Colonic mucosa (tissue), 4 donors: ENCODE measurements at regions not wholly inside any gene's neighbourhood (a gene's known extent, or its start where the extent isn't known, plus 50 kb on each side); places are given as distances from the start of the nearest gene placed in this dataset.
A peak's percentile ranks its signal among the peaks of the same experiment; 100 is the strongest.

ENCODE experiments used
- DNase-seq: peaks from one replicate; pipeline ENCODE4 v3.0.0-alpha.2; 2020
- H3K27ac ChIP-seq: fragments of 200-600 bp; one replicate; pipeline ENCODE4 v1.8.0; 2021
- H3K27me3 ChIP-seq: fragments of 200-600 bp; one replicate; pipeline ENCODE4 v1.8.0; 2021
- H3K36me3 ChIP-seq: fragments of 200-600 bp; one replicate; pipeline ENCODE4 v1.8.0; 2021
- H3K4me1 ChIP-seq: fragments of 200-600 bp; one replicate; pipeline ENCODE4 v1.8.0; 2021; ENCODE audit warnings: mild to moderate bottlenecking
- H3K4me3 ChIP-seq: fragments of 200-600 bp; one replicate; pipeline ENCODE4 v1.8.0; 2021
- H3K9ac ChIP-seq, 2 donors: one replicate each; pipeline ENCODE4 v1.7.0; 2013; ENCODE audit warnings: control low read depth in 2 of 2, low read depth in 2 of 2, low read length in 2 of 2
- H3K9me3 ChIP-seq: fragments of 200-600 bp; one replicate; pipeline ENCODE4 v1.8.0; 2021
- intact Hi-C: fragments of 100-400 bp; cut with DNase I; formaldehyde crosslinking; loops from one replicate; pipeline ENCODE4 v1.14.1; 2022
- TF ChIP-seq, protein P1 (sequence below): fragments of 200-600 bp; IDR thresholded peaks from one replicate; pipeline ENCODE4 v1.8.0; 2022; ENCODE audit warnings: antibody characterized with exemption, mild to moderate bottlenecking
- donor health status: healthy.
- donor health status: DM: no; HTN: no; CAD: no.
- donor health status: DM: no; HTN: no; CAD: no.

DNA sequence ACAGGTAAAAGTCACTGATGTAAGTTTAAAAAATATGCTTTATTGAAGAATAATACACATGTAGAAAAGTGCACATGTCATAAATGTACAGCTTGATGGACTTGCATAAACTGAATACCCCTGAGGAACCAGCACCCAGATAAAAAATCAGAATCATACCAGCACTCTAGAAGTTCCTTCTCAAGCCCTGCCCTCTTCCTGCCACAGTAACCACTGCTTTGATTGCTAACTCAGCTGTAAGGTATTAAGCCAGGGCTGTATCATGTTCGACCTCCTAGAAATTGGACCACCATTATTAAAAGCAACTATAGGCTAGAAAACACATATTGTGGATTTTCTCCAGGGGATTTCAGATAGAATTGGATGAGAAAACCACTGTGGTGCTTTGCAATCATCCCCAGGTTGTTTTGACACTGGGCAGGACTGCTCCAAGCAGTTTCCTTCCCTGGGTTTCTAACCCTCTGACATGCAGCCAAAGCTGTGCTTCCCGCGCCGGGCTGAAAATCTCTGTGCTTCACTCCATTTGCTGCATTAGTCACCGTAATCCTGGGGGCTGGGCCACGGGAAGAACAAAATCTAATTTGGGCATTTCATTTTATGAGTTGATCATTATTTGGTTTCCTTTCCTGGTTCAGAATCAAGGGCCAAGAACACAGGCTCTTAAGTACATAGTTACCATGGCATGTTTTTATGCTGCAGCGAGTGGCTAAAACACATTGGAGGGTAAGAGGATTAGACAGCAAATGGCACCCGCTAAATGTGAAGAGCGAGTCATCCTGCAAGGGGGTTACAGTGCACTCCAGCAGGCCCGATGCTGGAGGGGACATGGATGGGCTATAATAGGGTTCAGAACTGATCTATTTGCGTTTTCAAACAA is 139.4 kb upstream of the IL12B start:
- Histone ChIP-seq H3K9ac (no peak overlapping the region), H3K27me3 (no peaks in the 10 kb centered on the region), H3K4me1 (no peaks in the 10 kb centered on the region), H3K9me3 (no peaks in the 10 kb centered on the region), H3K4me3 (no peak overlapping the region), H3K27ac (no peak overlapping the region), H3K36me3 (no peaks in the 10 kb centered on the region)
- intact Hi-C loops = no loop called here
- no peak for DNase-seq
- TF ChIP-seq, protein P1, sequence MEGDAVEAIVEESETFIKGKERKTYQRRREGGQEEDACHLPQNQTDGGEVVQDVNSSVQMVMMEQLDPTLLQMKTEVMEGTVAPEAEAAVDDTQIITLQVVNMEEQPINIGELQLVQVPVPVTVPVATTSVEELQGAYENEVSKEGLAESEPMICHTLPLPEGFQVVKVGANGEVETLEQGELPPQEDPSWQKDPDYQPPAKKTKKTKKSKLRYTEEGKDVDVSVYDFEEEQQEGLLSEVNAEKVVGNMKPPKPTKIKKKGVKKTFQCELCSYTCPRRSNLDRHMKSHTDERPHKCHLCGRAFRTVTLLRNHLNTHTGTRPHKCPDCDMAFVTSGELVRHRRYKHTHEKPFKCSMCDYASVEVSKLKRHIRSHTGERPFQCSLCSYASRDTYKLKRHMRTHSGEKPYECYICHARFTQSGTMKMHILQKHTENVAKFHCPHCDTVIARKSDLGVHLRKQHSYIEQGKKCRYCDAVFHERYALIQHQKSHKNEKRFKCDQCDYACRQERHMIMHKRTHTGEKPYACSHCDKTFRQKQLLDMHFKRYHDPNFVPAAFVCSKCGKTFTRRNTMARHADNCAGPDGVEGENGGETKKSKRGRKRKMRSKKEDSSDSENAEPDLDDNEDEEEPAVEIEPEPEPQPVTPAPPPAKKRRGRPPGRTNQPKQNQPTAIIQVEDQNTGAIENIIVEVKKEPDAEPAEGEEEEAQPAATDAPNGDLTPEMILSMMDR = no peak

DNA sequence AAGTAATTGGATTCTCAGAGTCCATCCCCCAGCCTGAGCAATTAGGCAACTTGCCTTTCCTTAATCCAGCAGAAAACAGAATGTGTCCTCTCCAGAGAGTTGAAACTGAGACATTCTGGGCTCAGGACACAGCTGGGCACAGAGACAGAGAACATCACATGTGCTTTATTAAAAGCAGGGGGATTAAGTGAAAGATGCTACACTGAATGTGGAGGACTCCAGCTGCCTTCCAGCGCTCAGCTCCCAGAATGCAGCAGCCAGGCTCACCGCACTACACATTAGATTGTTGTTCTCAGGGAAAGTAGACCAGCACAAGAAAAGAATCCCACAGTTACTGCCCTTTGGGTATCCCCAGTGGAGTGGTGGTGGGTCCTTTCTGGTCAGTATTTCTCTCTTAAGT is 141.6 kb upstream of the IL12B start:
- Histone ChIP-seq H3K27me3 (no peaks in the 10 kb centered on the region), H3K36me3 (no peaks in the 10 kb centered on the region), H3K4me3 (no peak overlapping the region), H3K9ac (no peak overlapping the region), H3K27ac (no peak overlapping the region), H3K9me3 (no peaks in the 10 kb centered on the region), H3K4me1 (no peaks in the 10 kb centered on the region)
- intact Hi-C loops = no loop called here
- DNase-seq = peak; percentile 34
- TF ChIP-seq, protein P1 = no peak

DNA sequence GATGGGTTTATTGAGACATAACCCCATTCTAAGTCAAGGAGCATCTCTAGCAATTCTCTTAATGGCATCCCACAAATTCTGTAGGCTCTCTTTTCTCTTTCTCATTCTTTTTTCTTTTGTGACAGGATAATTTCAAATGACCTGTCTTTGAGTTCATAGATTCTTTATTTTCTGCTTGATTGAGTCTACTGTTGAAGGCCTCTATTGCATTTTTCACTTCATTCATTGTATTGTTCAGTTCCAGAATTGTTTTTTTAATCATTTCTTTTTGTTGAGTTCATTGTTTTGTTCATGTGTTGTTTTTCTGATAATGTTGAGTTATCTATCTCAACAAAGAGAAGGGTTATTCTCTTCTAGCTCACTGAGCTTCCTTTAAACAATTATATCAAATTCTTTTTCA is 144.7 kb upstream of the IL12B start:
- Histone ChIP-seq H3K27me3 (no peaks in the 10 kb centered on the region), H3K9me3 (no peaks in the 10 kb centered on the region), H3K9ac (no peak overlapping the region), H3K27ac (no peak overlapping the region), H3K4me3 (no peak overlapping the region), H3K36me3 (no peaks in the 10 kb centered on the region), H3K4me1 (no peaks in the 10 kb centered on the region)
- DNase-seq = no peak
- intact Hi-C loops = no loop called here
- TF ChIP-seq, protein P1 = no peak

DNA sequence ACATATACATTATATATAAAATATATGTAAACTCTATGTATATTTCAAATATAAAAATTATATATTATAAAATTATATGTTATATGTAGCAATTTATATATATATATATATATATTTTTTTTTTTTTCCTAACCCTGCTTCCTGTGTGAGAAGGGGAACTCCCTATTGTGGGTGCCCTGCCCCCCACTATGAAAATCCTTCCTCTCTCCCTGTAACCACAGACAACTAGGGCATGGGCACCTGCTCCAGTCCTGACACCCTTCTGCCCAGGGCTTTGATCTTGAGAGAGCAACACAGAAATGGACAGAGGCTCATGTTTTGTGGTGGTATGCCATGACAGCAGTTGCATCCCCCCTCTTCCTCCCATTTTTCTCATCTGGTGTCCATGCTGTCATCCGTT is 148.7 kb upstream of the IL12B start:
- intact Hi-C loops = no loop called here
- no peaks in the 10 kb centered on the region for H3K27me3 ChIP-seq
- TF ChIP-seq, protein P1 = no peak

DNA sequence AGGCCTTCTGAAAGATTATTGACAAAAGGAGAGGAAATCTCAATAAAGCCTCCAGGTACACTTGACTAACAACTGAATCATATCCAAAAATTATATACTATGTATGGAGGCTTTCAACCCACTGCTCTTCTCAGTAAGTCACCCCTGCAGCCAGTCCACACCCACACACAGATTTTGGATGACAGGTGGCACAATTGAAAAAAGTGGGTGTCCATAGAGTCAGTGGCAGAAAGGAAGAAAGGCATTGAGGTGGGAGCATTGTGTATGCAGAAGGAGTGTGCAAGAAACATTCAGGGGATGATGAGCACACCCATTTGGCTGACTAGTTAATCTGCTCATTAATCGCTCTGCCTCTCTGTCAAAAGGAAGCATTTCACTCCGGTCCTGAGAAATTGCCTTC is 150.6 kb upstream of the IL12B start:
- intact Hi-C loops = no loop called here
- no peaks in the 10 kb centered on the region for H3K27me3 ChIP-seq
- H3K4me1 ChIP-seq = no peaks in the 10 kb centered on the region
- H3K9ac ChIP-seq = no peak overlapping the region
- no peaks in the 10 kb centered on the region for H3K9me3 ChIP-seq
- no peak overlapping the region for H3K27ac ChIP-seq
- no peaks in the 10 kb centered on the region for H3K36me3 ChIP-seq
- no peak for DNase-seq
- TF ChIP-seq, protein P1 = no peak
- no peak overlapping the region for H3K4me3 ChIP-seq

More for the DNA sequence above, 148.7 kb upstream of the IL12B start:
- Histone ChIP-seq H3K9ac (no peak overlapping the region), H3K9me3 (no peaks in the 10 kb centered on the region), H3K4me3 (no peak overlapping the region), H3K36me3 (no peaks in the 10 kb centered on the region), H3K4me1 (no peaks in the 10 kb centered on the region), H3K27ac (no peak overlapping the region)
- DNase-seq = no peak
